ENCODE measurements at regions not wholly inside any gene's neighbourhood (a gene's known extent, or its start where the extent isn't known, plus 50 kb on each side); places are given as distances from the start of the nearest gene placed in this dataset.

DNA sequence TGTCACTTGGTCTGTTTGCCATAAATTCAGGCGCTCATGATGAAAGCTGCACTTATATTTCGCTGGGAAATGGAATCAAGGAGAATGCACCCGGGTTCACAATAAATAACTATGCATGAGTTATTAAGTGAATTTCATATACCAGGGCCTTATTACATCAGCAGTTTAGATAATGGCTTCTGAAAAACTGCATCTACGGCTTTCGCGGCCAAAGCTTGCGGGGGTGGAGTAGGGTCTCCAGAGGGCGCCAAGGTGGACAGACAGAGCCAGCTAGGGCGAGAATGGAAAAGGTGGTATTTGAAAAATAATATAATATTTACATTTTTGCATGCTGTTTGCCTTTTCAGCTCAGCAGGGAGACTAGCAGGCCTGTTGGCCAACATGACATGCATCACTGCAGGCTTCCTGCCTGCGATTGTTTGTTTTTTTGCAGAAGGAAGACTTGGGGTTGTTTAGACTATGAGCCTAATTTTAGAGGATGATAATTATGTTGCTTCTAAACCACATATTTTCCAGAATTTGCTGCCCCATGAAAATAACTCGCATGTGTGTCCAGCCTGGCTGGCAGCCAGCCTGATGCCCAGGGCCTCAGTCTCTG lies 173.8 kb upstream of the IRX3 start:
- H3K36me3 ChIP-seq (ENCODE audit: control insufficient read depth, insufficient read depth, low read length) = no peaks in the 10 kb centered on the region
- no peaks in the 10 kb centered on the region for H3K27me3 ChIP-seq (ENCODE audit: control insufficient read depth, insufficient read depth, low read length, poor library complexity, severe bottlenecking)
- H3K9me3 ChIP-seq (ENCODE audit: control insufficient read depth, low read length) = no peaks in the 10 kb centered on the region
- H3K4me3 ChIP-seq (ENCODE audit: insufficient read depth, low read depth, low read length) = no peak overlapping the region
- H3K4me1 ChIP-seq (ENCODE audit: control insufficient read depth, insufficient read depth, low read length) = peaks cover 8% of the 10 kb centered on the region
- 91 to 98% methylated on average over 9 to 11 of the region's 11 CpGs for WGBS, 2 experiments
- H3K27ac ChIP-seq (ENCODE audit: insufficient read depth, low read depth, low read length, poor library complexity, severe bottlenecking) = no peak overlapping the region

DNA sequence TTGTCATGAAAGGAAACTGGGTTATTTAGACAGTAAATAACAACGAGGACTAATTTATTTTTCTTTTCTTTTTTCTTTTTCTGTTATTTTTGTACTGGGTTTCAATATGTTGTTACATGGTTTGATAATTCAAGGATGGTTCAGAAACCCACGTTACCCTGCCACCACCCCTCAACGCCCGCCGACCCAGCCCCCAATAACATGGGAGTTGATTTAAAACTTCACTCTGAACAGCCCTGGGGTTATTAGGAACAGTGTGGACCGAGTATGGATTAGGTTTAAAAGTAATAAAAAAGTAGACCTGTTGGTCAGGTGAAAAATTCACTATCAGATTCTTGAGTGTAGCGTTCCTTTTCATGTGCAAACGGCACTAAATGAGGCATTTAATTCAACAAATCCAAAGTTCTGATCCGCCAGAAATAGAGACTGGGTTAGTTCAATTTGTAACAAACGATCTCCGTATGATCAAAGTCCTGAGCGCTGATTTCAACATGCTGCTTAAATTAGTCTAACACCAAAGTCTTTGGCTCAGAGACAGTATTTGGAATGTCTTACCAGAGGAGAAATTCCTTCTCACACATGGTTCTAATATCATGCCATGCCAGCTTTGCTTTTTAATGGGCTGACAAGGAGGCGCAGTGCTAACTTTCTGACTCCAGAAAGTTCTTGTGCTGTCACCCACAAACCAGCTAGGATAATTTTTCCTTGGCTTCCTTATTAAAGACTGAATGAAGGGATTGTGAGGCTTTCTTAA lies 173.1 kb upstream of the IRX3 start:
- Histone ChIP-seq H3K27ac (ENCODE audit: insufficient read depth, low read depth, low read length, poor library complexity, severe bottlenecking) (no peak overlapping the region), H3K4me1 (ENCODE audit: control insufficient read depth, insufficient read depth, low read length) (peaks cover 8% of the 10 kb centered on the region), H3K36me3 (ENCODE audit: control insufficient read depth, insufficient read depth, low read length) (no peaks in the 10 kb centered on the region), H3K9me3 (ENCODE audit: control insufficient read depth, low read length) (no peaks in the 10 kb centered on the region), H3K27me3 (ENCODE audit: control insufficient read depth, insufficient read depth, low read length, poor library complexity, severe bottlenecking) (no peaks in the 10 kb centered on the region), H3K4me3 (ENCODE audit: insufficient read depth, low read depth, low read length) (no peak overlapping the region)
- 94 to 95% methylated on average over 13 of the region's 13 CpGs for WGBS, 2 experiments

DNA sequence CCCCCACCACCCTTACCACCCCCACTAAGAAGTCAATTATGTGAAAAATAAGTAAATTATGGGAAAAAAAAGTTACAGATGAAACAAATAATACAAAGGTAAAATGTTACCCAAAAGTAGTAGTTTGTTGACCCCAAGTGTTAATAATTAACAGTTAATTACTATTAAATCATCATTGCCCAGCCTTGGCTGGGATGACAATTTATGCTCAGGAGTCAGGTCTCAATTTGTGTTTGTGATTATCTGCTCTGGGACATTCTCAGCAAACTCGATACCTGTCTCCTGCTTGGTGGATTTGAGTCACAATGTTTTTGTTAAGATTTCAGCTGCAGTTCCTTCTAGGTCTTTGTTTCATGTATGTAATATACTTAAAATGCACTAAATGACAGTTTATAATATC lies 172.3 kb upstream of the IRX3 start:
- Histone ChIP-seq H3K4me1 (ENCODE audit: control insufficient read depth, insufficient read depth, low read length) (peaks cover 8% of the 10 kb centered on the region), H3K9me3 (ENCODE audit: control insufficient read depth, low read length) (no peaks in the 10 kb centered on the region), H3K4me3 (ENCODE audit: insufficient read depth, low read depth, low read length) (no peak overlapping the region), H3K27me3 (ENCODE audit: control insufficient read depth, insufficient read depth, low read length, poor library complexity, severe bottlenecking) (no peaks in the 10 kb centered on the region), H3K27ac (ENCODE audit: insufficient read depth, low read depth, low read length, poor library complexity, severe bottlenecking) (no peak overlapping the region), H3K36me3 (ENCODE audit: control insufficient read depth, insufficient read depth, low read length) (no peaks in the 10 kb centered on the region)
- 96 to 100% methylated on average over 1 of the region's 1 CpG for WGBS, 2 experiments

DNA sequence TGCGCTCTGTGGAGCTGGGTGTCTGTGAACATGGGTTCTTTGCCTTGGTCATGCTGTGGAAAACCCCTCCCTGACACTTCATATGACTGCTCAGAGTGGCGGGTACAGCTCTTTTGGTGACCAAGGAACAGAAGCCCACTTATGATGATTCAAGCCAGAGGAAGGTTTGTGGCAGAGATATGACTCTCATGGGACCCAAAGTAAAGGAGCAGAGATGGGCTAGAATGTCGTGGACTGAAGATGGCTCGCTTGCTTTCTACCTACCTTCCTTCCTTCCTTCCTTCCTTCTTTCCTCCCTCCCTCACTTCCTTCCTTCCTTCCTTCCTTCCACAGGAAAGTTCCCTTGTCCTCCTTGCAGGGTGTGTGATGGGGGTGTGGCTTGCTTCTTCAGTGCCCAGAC lies 169.7 kb upstream of the IRX3 start:
- Histone ChIP-seq H3K4me1 (ENCODE audit: control insufficient read depth, insufficient read depth, low read length) (no peaks in the 10 kb centered on the region), H3K27me3 (ENCODE audit: control insufficient read depth, insufficient read depth, low read length, poor library complexity, severe bottlenecking) (no peaks in the 10 kb centered on the region), H3K27ac (ENCODE audit: insufficient read depth, low read depth, low read length, poor library complexity, severe bottlenecking) (no peak overlapping the region), H3K9me3 (ENCODE audit: control insufficient read depth, low read length) (no peaks in the 10 kb centered on the region), H3K36me3 (ENCODE audit: control insufficient read depth, insufficient read depth, low read length) (no peaks in the 10 kb centered on the region), H3K4me3 (ENCODE audit: insufficient read depth, low read depth, low read length) (no peak overlapping the region)
- 69 to 84% methylated on average over 4 of the region's 4 CpGs for WGBS, 2 experiments

DNA sequence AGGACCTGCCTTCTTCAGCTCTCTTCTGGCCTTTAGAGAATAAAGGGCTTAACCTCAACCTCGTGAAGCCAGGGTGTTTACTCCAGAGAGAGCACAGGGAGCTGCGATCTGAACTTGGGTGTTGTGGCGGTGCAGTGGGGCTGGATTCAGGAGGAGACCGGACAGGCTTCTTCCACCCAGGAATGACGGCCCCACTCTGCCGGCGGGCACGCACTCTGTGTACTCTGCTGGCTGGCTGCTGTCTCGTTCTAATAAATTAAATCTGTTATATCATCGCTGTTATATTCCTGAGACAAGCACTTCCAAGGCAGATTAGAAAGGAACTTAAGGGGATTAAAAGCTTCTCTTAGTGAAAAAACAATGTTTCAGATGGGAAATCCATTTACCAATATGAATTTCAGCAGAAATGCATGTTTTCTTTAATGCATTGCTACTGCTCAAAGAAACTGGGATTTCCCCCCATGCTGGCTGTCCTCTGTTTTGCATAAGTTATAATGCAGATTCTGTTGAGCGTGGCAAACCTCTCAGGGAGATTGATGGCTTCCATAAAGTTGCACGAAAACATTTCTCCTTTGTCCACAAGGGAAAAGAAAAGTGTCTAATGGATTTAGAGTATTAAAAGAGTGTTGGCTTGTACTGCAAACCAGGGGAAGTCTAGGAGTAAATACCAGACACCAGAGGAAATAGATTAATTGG lies 168.6 kb upstream of the IRX3 start:
- H3K27ac ChIP-seq (ENCODE audit: insufficient read depth, low read depth, low read length, poor library complexity, severe bottlenecking) = no peak overlapping the region
- no peaks in the 10 kb centered on the region for H3K9me3 ChIP-seq (ENCODE audit: control insufficient read depth, low read length)
- no peaks in the 10 kb centered on the region for H3K36me3 ChIP-seq (ENCODE audit: control insufficient read depth, insufficient read depth, low read length)
- no peaks in the 10 kb centered on the region for H3K27me3 ChIP-seq (ENCODE audit: control insufficient read depth, insufficient read depth, low read length, poor library complexity, severe bottlenecking)
- no peak overlapping the region for H3K4me3 ChIP-seq (ENCODE audit: insufficient read depth, low read depth, low read length)
- 87 to 89% methylated on average over 12 of the region's 12 CpGs for WGBS, 2 experiments
- no peaks in the 10 kb centered on the region for H3K4me1 ChIP-seq (ENCODE audit: control insufficient read depth, insufficient read depth, low read length)

DNA sequence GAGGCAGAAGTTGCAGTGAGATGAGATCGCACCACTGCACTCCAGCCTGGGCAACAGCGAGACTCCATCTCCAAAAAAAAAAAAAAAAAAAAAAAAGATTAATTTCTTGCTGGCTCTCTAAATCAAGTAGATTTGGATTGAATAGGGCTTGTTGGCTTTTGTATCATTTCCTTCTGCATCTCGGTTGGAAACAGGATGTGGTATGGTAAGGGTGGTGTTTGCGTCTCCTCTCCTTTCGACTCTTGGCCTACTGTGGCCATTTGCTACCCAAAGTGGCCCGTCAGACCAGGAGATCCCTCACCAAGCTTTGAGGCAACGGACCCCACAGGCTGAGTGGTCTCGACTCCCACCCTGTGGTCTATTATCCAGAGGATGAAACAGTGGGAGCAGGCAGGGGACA lies 168.0 kb upstream of the IRX3 start:
- no peaks in the 10 kb centered on the region for H3K36me3 ChIP-seq (ENCODE audit: control insufficient read depth, insufficient read depth, low read length)
- H3K4me1 ChIP-seq (ENCODE audit: control insufficient read depth, insufficient read depth, low read length) = no peaks in the 10 kb centered on the region
- WGBS, 2 experiments = 93 to 97% methylated on average over 7 to 8 of the region's 8 CpGs
- H3K27me3 ChIP-seq (ENCODE audit: control insufficient read depth, insufficient read depth, low read length, poor library complexity, severe bottlenecking) = no peaks in the 10 kb centered on the region
- H3K9me3 ChIP-seq (ENCODE audit: control insufficient read depth, low read length) = no peaks in the 10 kb centered on the region
- no peak overlapping the region for H3K4me3 ChIP-seq (ENCODE audit: insufficient read depth, low read depth, low read length)
- no peak overlapping the region for H3K27ac ChIP-seq (ENCODE audit: insufficient read depth, low read depth, low read length, poor library complexity, severe bottlenecking)

DNA sequence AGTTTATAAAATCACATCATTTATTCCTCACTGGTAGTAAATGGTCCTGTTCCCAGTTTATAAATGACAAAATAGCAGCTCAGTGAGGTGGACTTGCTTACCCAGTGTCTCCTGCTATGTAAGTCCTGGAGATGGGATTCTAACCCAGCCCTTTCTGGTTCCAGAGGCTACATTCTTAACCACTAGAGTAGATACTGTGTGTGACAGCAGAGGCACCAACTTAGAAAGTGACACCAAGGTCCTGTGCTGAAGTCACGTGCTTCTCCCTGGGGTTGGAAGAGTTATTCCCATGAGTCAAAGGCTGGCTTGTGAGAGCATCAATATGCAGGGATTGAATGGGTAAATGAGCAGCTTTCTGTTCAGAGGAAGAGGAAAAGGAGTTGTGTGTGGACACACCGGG lies 167.3 kb upstream of the IRX3 start:
- no peaks in the 10 kb centered on the region for H3K9me3 ChIP-seq (ENCODE audit: control insufficient read depth, low read length)
- H3K27ac ChIP-seq (ENCODE audit: insufficient read depth, low read depth, low read length, poor library complexity, severe bottlenecking) = no peak overlapping the region
- no peaks in the 10 kb centered on the region for H3K36me3 ChIP-seq (ENCODE audit: control insufficient read depth, insufficient read depth, low read length)
- H3K4me3 ChIP-seq (ENCODE audit: insufficient read depth, low read depth, low read length) = no peak overlapping the region
- H3K27me3 ChIP-seq (ENCODE audit: control insufficient read depth, insufficient read depth, low read length, poor library complexity, severe bottlenecking) = no peaks in the 10 kb centered on the region
- no peaks in the 10 kb centered on the region for H3K4me1 ChIP-seq (ENCODE audit: control insufficient read depth, insufficient read depth, low read length)
- WGBS, 2 experiments = 94 to 95% methylated on average over 2 of the region's 2 CpGs

DNA sequence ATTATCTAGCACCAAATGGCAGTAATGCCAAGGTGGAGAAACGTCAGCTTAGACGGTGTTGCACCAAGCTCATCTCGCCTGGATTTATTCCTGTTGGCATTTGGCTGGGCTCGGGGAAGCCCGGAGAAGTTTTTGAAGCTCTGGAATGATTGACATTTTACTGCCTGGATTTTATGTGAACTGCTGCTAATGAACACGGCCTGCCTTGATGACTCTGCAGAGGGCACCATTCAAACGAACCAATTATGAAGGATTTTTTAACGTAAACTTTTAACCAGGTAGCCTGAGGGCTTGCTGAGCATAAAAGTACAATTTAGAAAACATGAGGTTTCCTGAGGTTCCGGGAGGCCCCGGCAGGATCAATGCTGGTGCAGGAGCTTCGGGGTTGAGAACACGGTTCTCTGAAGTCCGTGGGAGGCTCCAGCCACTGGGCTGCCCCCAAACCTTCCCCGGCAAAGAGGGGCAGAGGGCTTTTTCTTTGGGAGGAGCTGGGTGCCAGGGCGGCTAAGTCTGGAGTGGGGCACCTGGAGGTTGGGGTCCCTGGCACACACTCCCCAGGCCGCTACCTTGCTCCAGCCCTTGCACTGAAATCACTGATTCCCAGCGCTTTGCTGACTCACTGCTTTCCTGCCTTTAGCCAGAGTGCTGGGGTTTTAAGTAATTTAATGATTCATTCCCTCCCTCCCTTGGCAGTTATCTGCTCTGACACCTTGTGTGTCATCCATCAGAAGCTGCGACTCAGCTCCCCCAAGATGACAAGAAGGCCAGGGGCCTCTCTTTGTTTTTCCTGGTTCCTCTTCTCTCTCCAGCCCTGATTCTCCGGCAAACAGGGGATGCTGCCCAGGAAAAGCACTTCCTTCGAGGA lies 161.2 kb upstream of the IRX3 start:
- H3K27ac ChIP-seq (ENCODE audit: insufficient read depth, low read depth, low read length, poor library complexity, severe bottlenecking) = no peak overlapping the region
- 88% methylated on average over 20 of the region's 20 CpGs for WGBS, 2 experiments
- H3K27me3 ChIP-seq (ENCODE audit: control insufficient read depth, insufficient read depth, low read length, poor library complexity, severe bottlenecking) = no peaks in the 10 kb centered on the region
- H3K4me3 ChIP-seq (ENCODE audit: insufficient read depth, low read depth, low read length) = no peak overlapping the region
- H3K9me3 ChIP-seq (ENCODE audit: control insufficient read depth, low read length) = peaks cover 2% of the 10 kb centered on the region
- peaks cover 5% of the 10 kb centered on the region for H3K4me1 ChIP-seq (ENCODE audit: control insufficient read depth, insufficient read depth, low read length)
- H3K36me3 ChIP-seq (ENCODE audit: control insufficient read depth, insufficient read depth, low read length) = no peaks in the 10 kb centered on the region

DNA sequence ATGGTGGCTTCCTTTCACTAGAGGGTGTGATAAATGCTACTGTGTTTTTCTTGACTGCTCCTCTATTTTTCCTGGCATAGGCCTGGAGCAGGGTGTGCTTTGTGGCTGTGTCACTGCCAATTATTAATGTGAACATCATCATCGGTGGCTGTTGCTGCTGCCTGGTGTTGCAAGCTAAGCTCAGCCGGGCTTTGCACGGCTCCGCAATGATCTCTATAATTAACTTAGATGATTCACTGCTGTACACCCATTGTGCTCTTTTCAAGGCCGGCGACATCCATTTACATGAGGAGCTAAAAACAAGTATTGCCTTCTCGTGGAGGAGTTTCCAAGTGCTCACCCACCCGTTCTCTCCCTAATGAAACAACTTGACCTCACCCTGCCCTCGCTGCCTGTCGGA lies 160.1 kb upstream of the IRX3 start:
- Histone ChIP-seq H3K36me3 (ENCODE audit: control insufficient read depth, insufficient read depth, low read length) (no peaks in the 10 kb centered on the region), H3K4me1 (ENCODE audit: control insufficient read depth, insufficient read depth, low read length) (peaks cover 5% of the 10 kb centered on the region), H3K9me3 (ENCODE audit: control insufficient read depth, low read length) (peaks cover 2% of the 10 kb centered on the region), H3K27ac (ENCODE audit: insufficient read depth, low read depth, low read length, poor library complexity, severe bottlenecking) (no peak overlapping the region), H3K4me3 (ENCODE audit: insufficient read depth, low read depth, low read length) (no peak overlapping the region), H3K27me3 (ENCODE audit: control insufficient read depth, insufficient read depth, low read length, poor library complexity, severe bottlenecking) (no peaks in the 10 kb centered on the region)
- 89 to 91% methylated on average over 10 of the region's 10 CpGs for WGBS, 2 experiments

Measured in ectodermal cell (in vitro differentiated cells).